GM18909 (cell line): ENCODE measurements at regions not wholly inside any gene's neighbourhood (a gene's known extent, or its start where the extent isn't known, plus 50 kb on each side); places are given as distances from the start of the nearest gene placed in this dataset.

Experiments used
- ATAC-seq: cut with Tn5 transposase; IDR thresholded peaks from one replicate; pipeline ENCODE4 v1.9.1; 2021; ENCODE audit warnings: mild to moderate bottlenecking; ENCODE audit not compliant: unreplicated experiment, poor library complexity

GRCh38 chr12:77324763-77325468 is 259.5 kb upstream of the E2F7 start:
- peak; percentile 94 for ATAC-seq

GRCh38 chr12:77324416-77324762 is 259.0 kb upstream of the E2F7 start:
- ATAC-seq, result no peak

- ATAC-seq, result no peak
These were observed 258.5 kb upstream of the E2F7 start for GRCh38 chr12:77323788-77324415.

DNA sequence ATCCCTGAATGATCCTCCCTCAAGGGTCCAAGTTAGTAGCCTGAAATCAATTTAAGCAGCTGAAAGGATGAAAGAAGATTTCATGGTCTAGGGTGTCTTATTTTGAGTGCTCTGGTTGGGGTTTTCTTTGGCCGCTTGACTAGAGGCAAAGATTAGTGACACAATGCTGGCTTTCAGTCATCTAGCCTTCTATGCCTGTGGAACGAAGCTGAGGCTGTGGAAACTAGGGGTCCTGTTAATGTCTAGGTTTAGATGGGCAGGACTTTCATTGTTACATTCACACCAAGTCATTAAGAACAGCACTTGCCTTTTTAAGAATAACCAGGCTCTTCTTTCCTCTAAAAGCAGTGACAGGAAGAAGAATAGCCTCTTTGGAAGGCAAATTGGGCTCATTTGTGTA is 253.8 kb upstream of the E2F7 start:
- ATAC-seq, result no peak

- no peak for ATAC-seq
These were observed 250.0 kb upstream of the E2F7 start for GRCh38 chr12:77315407-77315806.

DNA sequence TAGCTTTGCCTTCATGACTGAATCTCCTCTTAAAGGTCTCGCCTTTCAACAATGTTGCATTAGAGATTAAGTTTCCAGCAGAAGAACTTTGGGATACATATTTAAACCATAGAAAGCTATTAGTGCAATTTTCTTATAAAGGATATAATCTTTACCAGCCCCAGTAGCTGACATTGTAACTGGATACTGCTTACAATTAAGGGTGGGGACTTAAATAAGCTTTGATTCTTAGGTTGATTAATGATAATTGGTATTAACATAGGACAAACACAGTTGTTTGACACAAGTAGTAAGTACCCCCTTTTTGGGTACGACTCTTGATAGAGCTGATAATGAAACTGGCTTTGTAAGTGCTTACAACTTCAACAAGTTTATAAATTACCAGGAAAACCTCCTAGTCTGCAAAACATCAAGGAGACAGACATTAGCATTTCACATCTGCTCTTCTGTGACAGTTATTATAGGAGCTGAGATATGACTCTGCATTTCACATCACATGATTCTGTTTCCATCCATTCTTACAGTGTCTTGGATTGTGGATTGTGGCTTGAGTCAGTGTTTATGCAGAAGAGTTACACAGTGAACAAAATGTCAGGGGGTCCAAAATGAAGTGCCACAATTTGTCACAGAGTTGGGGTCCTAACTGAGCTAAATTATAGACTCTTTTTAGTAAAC is 249.1 kb upstream of the E2F7 start:
- ATAC-seq, result no peak

- ATAC-seq, result no peak
These were observed 242.7 kb upstream of the E2F7 start for GRCh38 chr12:77308056-77308455.

GRCh38 chr12:77300811-77301210 is 235.4 kb upstream of the E2F7 start:
- no peak for ATAC-seq

GRCh38 chr12:77299910-77300669 is 234.7 kb upstream of the E2F7 start:
- no peak for ATAC-seq

DNA sequence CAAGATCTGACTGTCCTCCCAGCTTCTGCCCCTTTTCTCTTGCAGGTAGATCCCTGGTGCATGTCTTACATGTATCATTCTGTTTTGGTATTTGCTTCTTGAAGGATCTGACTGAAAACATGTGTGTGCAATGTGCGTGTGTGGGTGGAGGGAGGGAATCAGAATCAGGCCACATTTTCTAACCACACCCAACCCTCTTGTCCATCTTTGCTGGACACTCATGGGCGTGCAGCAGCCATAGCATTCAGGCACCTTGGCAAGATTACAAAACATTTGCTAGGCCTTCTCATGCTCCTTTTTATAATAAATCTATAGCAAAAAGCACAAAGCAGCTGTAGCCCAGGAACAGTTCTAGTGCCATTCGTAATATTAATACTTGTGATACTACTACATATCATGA is 233.6 kb upstream of the E2F7 start:
- no peak for ATAC-seq

DNA sequence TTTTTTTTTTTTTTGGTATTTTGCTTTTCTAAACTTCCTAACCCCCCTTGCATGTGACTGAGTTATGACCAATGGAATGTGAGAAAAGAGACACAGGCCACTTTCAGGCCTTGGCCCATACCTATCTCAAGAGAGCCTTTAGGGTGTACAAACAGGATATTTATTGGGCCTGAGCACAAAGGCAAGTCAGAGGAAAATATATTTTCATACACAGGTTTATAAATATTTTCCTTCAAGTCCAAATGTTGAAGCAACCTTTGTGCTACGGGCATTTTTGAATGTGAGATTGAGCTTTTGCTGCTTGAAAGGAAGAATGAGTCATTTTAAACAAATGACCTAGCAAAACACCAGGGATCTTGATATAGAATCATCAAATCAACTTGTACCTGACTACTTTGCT is 228.6 kb upstream of the E2F7 start:
- ATAC-seq, result no peak

DNA sequence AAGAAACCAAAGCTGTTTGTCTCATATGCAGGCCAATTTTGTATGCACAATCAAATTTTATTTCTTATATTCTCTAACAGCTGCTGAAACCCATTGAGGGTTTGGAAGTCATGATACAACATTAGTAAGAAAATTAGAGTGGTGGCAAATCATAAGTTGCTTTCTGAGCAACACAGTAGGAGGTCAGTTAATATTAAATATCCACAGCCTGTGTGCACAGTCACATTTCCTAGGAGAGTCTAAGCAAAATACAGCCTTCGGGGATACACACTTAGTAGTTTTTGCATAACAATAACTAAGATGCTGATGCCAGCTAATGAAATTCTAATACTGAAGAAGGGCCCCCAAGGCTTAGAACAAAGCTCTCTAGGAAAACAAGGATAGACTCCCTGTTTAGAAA is 209.6 kb upstream of the E2F7 start:
- ATAC-seq, result no peak

GRCh38 chr12:77273898-77274297 is 208.5 kb upstream of the E2F7 start:
- no peak for ATAC-seq

DNA sequence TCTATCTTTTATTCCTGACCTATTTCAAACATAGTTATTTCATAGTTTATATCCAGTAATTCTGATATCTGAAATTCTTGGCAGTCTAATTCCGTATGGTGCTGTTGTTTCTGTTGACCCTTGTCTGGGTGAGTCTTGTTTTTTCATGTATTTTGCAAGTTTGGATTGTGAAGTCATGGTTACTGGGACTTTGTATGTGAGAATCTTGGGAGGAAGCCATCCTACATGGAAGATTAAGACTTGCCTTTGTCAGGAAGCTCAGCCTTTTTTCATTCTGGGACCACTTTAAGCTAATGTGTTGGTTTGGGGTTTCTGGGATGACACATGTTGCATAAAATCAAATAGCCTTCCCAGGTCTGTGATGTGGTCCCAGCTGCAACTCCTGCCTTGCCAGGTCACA is 191.6 kb upstream of the E2F7 start:
- ATAC-seq, result no peak

DNA sequence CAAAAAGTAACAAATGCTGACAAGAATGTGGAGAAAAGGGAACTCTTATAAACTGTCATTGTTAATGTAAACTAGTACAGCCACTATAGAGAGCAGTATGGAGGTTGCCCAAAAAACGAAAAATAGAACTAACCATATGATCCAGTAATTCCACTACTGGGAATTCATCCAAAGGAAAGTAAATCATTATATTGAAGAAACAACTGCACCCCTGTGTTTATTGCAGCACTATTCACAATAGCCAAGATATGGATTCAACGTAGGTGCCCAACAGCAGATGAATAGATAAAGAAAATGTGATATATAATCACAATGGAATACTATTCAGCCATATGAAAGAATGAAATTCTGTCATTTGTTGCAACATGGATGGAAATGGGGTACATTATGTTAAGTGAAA is 188.0 kb upstream of the E2F7 start:
- ATAC-seq, result no peak

DNA sequence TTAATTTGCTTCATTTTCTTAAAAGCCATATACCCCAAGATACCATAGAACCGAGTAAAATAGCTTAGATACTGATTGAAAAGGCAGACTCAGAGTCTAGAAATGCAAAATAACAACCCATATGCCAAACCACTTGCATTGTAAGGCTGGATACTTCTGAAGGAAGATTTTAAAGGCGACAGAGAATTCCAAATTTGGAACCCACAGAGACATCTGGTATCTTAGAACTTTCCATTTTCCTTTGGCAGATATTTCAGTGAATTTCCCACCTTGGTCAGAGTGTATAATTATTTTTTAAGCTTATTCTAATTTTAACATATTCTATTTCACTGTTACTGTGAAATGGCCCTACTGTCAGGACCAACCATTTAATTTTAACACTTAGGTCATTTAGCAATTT is 186.4 kb upstream of the E2F7 start:
- no peak for ATAC-seq

DNA sequence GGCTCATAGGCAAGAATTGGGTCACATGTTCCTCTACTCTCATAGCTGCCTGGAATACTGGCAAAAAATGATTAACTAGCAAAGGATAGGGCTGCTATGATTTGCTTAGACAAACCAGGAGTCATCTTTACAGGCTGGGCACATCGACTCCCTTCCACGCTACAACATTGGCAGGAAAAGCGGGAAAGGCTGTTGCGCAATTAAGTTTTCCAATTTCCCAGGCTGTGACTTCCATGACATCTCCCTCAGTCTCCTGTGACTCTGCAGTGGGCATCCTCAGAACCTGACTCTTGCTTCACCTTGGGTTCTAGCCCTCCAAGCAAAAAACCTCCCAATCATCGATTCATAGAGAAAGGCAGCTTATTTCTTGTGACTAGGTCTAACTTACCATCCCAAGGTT is 184.5 kb upstream of the E2F7 start:
- ATAC-seq, result no peak

DNA sequence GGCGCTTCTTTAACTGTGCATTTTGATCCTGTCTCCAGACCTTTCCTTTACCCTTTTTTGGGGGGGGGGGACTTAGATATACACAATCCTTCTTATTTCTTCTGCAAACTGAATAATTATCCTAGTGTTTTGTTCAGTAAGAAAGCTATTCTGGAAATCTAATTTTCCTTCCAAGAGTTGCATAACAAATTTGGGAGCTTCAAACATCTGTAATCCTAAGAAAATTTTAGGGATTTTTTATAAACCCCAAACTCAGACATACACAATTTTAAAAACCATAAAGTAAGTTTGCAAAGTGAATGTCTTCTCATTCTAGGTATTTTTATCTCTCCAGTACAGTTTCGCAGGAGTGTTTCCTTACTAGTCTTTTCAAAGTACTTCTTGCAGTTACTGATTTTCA is 182.7 kb upstream of the E2F7 start:
- no peak for ATAC-seq

DNA sequence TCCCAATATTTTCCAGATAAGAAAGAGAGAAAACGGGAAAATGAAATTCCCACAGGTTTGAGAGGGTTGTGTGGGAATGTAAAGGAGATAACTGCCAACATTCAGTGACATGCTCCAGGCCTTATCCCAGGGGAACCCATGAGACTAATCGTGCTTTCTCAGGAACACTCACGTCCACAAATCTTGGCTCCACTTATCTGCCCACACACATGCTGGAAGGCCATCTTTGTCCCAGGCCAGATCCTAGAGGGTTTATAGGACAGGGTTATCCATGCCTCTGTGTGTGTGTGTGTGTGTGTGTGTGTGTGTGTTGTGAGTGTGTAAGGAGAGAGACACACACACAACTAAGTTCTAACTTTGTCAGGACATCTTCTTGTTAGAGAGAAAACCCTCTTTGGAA is 182.2 kb upstream of the E2F7 start:
- ATAC-seq, result no peak

- ATAC-seq, result no peak
These were observed 178.0 kb upstream of the E2F7 start for GRCh38 chr12:77243345-77243744.

DNA sequence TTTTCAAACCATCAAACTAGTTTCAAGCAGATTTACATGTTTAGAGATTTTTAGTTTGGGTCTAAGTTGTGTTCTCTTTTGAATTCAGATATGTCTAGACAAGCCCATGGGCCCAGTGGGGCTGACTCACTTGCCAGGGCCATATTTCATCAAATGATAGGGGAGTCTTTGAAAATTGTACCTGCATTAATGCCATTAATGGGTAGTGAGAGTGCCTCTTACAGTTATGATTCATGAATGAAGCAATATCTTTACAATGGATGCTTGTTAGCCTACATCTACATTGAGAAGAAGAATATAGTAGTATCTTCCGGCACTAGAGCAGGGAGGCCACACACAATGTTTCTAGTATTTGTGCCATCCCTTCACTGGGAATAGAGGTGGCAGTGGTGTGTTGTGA is 174.2 kb upstream of the E2F7 start:
- no peak for ATAC-seq
